NCI-H446 treated with DMSO at 0.1 percent for 48 hours (cell line): ENCODE measurements at regions not wholly inside any gene's neighbourhood (a gene's known extent, or its start where the extent isn't known, plus 50 kb on each side); places are given as distances from the start of the nearest gene placed in this dataset.
"Not testable (repeated sequence)": the region's sequence is repeated elsewhere in the genome, so short reads cannot be mapped to it uniquely, and the experiment has no call there.

Source experiments
- DNase-seq: peaks from one replicate; lab custom pipeline; 2025; lab: John Stamatoyannopoulos, UW

DNA sequence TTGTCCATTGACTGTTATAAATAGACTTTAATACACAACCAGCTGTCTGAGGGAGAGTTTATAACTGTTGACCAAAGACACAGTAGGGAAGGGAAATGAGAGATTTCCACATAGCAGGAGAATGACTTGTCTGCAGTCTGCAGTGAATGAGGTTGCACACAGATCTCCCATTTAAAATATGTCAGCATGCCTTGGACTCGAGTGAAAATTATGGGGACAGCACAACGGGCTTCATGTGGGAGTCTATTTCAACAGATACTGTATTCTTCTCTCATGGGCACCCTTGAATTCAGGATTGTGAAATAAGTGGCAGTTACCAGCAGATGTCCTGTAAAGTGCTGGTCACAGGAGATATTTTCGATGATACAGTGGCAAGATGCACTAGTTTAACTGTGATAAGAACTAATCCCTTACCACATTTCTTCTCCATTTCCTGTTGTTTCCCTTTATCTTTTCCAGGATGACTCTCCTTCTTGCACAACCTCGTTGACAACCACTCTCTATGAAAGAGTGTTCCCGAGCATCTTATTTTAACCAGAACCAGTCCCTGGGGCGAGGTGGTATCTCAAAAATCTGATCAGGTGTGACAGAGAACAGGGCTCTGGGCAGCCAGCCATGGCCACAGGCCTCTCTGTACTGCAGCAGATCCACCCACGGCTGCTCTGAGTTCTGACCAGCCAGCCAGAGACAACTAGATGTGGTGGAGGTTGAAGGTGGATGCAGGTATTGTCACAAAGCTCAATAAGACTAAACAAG lies 51.5 kb upstream of the MAP3K1 start:
- DNase-seq, result no peak

DNA sequence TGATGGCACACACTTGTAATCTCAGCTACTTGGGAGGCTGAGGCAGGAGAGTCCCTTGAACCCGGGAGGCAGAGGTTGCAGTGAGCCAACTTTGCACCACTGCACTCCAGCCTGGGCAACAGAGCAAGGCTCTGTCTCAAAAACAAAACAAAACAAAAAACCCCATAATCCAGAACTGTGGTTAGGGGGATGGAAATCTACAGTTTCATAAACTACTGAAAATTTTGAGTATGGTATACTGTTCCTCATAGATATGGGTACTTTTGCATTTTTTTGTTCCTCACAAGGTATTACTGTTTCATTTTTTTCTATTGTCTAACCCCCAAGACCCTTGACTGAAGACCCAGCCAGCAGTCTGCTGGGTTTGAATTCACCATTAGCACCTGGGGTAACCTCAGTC lies 52.2 kb upstream of the MAP3K1 start:
- DNase-seq, result no peak

DNA sequence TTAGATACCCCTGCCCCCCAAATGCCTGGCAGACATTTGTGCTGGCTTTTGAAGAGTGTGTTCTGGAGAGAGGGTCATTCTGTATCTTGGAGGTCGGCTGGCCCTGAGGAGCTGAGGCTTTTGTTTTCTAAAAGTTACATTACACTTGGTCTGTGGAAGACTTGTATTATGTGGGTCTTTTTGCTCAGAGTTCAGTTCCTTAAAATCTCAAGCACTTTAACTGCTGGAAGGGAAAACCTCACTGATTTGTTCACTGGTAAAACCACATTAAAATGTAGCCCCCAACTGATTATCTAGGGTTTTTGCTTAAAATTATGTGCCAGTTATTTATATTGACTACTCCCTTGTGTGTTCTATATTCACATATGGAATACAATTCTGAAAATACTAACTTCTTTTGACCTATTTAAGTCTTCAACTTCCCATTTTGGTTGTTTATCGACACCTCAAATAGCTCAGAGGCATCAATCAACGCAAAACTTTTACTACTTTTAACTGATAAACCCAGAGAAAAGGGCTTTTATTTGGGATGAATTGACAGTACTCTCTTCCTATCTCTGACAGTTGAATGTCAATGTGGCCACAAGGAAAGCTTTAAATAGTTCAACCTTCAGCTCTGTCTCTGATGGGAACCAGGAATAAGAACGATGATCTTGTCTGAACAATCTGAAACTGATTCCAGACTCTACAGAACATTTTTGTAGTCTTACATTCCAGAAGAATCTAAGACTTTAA lies 54.0 kb upstream of the MAP3K1 start:
- no peak for DNase-seq

DNA sequence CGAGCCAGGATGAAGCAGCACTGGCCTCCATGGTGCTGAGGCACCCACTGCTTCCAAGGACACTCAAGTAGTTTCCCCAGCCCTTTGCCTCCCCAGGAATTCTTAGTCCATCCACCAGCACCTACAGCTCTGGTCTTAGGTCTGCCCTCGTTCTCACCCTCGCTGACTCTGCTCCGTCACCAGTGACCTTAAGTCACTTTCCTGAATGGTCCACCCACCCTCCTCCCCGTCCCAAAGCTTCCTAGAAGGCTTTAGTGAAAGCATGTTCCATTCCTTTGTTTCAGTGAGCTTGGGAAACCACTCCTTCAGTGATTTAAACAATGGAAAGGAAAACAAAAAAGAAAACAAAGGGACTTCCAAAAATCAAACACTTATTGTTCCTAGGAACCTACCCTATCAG lies 54.6 kb upstream of the MAP3K1 start:
- no peak for DNase-seq

DNA sequence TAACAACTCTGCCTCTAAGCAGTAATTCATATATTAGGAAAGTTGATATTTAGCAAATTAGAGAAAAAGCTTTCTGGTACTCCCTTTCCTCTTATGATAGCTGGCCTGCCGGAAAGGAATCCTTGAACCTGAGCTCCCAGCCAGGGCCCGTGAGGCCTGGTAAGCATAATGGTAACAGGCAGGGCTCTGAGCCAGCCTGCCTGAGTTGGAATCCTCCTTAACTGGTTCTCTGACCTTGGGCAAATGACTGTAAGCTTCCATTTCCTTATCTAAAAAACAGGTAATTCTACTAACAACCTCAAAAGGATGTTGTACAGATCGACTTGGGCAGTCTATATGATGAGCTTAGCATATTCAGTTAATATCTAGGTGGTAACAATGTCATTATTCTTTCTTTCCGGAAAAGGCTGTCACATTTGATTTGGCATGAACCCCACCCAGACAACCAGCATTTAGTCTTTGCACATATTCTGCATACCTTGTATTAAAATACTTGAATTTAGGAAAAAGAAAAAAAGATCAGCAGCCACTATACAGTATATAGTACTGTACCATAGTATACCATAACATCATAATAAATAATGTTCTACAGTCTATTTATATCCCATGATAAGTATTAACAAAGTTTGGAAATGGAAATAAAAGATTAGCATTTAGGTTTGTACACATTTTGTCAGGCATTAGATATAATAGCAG lies 55.7 kb upstream of the MAP3K1 start:
- DNase-seq, result no peak

DNA sequence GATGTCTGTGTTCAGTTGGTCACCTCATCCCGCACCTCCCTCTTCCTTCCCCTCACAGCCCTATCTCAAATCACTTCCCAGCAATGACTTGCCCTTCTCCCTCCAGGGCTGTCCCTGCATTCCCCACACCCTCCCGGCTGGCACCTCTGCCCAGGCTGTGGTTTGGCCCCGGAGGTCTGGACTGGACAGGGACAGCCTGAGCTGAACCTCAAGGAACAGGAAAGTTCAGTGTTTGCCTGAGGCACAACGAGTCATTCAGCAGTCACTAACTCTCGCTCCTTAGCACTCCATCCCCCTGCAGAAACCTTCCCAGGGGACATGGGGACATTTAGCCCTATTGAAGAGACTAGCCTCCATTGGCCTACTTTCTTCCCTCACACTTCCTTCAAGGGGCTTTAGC lies 58.3 kb upstream of the MAP3K1 start:
- DNase-seq, result no peak

DNA sequence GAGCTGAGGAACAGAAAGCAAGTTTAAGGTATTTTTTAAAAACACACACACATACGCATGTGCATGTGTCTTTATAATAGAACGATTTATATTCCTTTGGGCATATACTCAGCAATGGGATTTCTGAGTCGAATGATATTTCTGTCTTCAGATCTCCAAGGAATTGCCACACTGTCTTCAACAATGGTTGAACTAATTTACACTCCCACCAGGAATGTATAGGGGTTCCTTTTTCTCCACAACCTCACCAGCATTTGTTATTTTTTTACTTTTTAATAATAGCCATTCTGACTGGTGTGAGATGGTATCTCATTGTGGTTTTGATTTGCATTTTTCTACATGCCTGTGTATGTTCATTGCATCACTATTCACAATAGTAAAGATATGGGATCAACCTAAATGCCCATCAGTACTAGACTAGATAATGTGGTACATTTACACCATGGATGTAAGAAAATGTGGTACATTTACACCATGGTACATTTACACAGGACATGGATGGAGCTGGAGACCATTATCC lies 60.3 kb upstream of the MAP3K1 start:
- no peak for DNase-seq

DNA sequence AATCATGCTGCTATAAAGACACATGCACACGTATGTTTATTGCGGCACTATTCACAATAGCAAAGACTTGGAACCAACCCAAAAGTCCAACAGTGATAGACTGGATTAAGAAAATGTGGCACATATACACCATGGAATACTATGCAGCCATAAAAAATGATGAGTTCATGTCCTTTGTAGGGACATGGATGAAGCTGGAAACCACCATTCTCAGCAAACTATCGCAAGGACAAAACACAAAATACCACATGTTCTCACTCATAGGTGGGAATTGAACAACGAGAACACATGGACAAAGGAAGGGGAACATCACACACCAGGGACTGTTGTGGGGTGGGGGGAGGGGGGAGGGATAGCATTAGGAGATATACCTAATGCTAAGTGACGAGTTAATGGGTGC lies 61.8 kb upstream of the MAP3K1 start:
- not testable (repeated sequence) for DNase-seq

DNA sequence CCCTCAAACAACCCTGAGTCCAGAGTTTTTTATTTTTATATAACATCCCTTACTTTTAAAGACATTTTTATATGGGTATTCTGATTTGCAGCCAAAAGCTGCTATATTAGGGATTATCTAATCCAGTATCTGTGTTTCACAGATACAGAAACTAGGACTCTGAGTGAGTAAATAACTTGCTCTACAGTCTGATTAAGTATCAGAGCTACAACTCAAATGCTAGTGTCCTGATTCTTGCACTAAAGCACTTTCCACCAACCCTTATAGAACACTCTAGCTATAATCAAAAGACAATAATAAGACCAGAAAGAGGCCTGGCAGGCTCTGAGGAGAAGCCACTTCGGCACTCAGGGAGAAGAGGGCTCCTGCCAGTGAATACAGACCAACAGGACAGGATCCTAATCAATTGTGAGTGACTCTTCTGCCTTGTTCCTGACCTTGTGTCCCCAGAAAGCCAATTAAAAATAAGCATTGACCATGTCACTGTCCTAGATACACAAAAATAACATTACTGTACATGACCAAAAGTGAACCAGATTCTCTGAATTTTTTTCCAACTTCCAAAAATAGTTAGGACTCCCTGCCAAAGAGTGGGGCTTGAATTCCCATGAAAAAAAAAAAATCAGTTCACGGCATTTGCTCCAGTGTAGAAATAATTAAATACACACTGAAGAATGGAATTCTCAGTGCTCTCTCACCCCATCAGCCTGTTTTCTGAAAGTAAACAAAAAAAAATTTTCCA lies 63.6 kb upstream of the MAP3K1 start:
- DNase-seq, result no peak

DNA sequence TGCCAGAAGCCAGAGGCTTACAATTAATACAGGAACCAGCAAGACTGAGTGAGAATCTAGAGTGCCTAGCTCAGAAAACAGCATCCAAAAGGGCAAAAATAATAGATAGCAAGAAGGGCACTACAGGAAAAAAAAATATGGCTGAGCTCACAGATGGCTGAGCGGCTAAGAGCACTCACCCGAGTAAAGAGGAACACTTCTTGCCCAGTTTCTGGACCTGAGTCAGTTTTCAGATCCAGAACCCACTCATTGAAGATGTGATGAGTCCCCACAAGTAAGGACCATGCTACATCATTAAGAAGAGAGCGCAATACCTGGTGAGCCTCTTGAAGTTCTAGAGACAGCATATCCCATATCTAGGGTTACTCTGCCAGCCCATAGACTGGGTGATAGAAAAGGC lies 65.5 kb upstream of the MAP3K1 start:
- DNase-seq, result no peak

DNA sequence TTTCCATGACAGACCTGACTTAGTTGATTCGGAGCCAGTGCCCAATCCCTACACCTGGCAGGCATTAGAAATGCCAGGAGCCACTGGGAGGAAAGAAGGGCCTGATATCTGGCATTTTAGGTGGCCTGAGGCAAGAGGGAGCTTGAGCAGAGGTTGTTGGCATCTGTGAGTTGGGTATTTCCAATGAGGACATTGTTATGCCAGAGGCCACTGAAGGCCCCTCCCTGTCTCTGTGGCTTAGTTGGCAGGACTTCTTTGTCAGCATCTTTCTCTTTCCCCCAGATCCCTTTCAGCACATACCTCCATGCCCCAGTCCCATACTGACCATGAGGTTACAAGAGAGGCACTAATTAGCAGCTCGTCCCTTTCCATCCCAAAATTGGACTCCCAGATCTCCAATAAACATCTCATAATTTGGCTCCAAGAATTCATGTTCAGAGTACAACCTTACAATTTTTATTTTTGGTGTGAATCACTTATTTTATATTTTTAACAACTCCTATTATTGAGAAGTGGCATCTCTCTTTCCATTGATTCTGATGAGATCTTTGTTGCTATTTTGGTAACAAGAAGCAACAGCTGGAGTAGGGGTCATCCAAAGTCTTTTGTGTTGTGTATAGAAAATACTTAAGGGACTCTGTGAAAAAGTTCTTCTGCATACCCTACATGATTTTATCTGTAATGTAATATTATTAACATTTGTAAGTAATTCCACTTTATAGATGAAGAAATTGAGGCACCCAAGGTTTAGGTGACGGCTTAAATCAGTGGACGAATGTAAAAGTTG lies 68.6 kb upstream of the MAP3K1 start:
- no peak for DNase-seq

DNA sequence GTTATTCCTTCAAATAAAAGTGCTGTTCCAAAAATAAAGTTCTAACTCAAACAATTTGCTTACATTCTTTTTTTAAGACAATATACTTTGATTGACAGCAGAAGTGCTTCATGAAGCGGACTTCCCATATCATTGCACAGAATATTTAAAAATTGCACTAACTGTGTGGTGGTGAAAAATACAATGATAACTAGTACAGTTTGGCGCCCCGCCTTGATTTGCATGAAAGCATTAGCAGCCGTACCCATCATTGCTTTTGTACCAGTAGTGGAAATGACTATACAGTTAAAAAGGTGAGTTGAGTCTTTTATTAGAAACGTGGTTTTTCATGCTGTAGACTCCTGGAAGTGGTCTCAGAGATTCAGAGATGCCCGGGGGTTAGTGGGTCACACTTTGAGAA lies 69.5 kb upstream of the MAP3K1 start:
- no peak for DNase-seq

DNA sequence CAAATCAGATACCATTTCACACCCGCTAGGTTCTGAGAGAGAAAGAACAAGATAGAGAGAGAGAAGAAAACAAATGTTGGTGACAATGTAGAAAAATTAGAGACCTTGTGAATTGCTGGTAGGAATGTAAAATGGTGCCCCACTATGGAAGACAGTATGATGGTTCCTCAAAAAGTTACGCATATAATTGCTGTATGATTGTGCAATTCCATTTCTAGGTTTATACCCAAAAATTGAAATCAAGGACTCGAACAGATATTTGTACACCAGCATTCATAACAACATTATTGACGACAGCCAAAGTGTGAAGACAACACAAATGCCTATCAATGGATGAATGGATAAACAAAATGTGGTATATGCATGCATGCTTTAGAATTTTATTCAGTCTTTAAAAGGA lies 74.5 kb upstream of the MAP3K1 start:
- DNase-seq, result no peak

DNA sequence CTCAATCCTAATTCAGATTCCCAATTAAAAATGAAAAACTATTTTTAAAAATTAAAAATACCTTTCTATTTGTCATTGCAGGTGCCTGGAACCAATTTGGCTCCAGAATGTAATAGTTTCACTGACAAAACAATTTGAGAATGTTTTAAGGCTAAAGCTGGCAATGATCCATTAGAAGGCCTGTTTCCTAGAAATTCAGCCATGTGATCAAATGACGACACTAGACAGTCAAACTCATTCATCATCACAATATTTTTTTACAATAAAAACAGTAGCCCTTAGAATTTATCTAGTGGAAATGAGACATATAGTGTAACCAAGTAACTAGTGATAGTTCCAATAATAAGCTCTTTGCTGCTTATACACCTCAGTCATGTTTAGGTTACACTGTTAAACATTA lies 75.4 kb upstream of the MAP3K1 start:
- DNase-seq, result no peak

DNA sequence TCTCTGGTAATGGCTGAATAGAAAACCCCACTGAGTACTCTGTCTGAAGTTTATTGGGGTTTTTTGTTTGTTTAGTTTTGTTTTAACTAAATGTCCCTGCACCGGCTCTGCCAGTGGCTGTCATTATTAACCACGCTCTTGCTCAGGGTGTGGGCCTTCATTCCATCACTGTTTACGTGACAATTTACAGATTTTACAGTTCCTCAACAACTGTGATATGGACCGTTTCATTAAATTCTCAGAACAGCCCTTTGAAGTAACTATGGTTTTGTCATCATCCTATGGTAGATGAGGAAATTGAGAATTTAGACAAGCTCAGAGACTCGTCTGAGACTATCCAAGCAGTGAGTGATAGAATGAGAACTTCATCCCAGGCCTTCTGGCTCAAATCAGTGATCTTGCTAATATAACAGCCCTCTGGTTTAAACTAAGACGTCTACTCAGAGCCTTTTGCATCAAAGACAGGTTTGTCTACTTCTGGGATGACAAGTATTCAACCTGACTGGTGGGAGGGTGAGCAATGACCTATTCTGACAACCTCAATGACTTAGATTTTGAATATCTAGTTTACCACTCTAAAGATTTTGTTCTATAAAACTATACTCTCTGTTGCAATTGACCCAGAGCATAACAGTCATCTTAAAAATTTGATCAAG lies 77.3 kb upstream of the MAP3K1 start:
- no peak for DNase-seq

DNA sequence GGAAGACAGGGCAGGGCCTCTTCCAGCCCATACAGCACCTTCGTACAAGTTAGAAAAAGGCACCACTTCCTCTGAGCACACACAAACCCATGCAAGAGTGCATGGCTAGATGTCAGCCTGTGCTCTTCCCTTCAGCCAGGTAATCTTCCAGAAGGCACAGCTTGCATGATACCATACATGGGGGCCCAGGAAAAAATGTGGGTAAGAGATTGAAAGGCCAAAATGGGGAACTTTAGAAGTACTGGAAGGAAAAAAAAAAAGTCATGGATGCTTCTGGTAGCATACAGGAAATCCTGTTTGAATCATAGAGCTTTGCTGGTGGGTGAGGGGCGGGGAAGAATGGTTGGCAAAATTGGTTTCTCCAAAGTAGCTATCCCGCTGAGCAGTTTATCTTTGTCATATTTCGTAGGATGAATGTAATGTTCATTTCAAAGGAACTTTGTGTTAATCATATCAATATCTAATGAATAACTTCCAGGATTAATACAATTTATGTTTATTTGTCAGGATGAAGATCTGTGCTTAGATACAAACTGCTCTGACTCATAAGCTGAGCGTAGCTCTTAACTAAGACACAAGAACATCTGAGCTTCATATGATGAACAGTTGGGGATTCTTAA lies 78.2 kb upstream of the MAP3K1 start:
- DNase-seq, result no peak

DNA sequence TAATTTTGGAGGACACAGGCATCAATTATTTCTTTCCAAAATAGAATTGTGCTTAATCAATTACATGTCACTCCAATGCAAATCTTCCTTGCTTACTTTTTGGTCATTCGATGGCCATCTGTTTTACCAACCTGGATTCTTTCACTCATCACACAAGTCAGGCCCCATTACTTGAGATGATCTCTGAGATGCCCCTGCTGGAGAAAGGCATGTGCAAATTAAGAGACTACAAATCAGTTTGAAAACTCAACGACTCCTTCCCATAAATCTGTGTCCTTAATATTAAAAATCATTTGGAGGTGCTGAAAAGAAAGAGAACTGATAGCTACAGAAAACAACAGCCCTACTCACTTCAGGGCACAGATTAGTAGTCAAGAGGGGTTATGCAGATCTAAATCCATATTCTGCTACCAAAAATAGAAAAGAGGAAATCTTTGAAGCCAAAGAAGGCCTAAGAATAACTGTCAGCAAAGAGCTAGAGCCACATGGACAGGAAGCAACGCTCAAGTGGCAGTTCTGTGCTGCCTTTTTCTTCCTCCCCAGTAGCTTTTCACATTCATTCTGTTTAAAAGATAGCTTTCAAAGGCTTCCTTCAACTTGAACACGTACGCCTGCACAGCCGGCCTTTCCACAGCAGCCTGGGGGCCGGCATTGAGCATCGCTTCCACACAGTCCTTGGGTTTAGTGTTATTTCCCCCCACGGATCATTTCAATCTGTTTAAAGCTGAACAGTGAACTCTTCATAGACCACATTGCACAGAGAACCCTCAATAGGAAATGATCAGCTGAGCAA lies 79.3 kb upstream of the MAP3K1 start:
- DNase-seq, result no peak

DNA sequence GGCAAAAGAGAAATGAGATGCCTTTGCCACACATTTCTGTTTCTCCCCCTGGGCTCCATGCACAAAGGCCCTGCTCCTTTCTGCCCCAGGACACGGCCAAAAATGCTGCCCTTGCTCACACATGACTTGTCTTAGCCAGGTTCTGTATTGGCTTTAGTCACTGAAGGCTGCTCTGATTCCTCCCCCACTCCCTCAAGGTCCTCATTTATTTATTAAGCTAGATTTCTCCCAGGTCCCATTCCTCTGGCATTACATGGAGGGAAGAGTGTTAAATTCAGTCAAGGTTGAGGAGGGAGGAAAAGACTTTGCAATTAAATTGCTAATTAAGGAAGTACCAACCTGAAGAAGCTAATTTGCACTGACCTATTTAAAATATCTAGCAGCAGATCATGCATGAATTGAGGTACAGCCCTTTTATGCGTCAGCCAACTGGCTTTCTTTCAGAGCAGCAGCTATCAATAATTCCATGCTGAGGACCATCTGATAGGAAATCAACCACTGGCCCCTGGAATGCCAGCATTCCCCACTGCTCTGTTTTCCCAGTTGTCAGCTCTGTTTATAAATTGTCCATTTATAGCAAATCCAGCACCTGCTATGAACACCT lies 81.2 kb upstream of the MAP3K1 start:
- no peak for DNase-seq

DNA sequence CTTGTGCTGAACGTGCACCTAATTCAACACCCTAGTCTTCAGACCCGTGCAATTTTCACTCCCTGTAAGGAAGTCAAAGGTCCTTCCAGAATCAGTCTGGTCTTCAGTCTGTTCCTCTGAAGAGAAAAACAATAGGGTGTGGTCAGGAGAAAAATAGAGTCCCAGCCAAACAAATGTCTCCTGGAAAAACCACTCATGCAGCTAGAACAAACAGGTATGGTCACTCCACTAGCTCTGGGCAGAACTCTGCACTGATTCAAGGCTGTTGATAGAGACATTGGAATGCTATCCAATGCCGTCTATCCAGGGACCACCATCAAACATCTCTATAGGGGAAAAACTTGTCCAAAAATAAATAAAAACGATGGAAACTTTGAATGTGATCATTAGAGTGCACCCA lies 81.8 kb upstream of the MAP3K1 start:
- no peak for DNase-seq
